Gastrocnemius medialis (tissue), 4 donors: ENCODE measurements at regions not wholly inside any gene's neighbourhood (a gene's known extent, or its start where the extent isn't known, plus 50 kb on each side); places are given as distances from the start of the nearest gene placed in this dataset.
"Not testable (repeated sequence)": the region's sequence is repeated elsewhere in the genome, so short reads cannot be mapped to it uniquely, and the experiment has no call there.

Source experiments
- POLR2A ChIP-seq, 2 donors: fragments of 450-650 bp; IDR thresholded peaks; one replicate each; pipeline ENCODE4 v1.6.1; 2017; ENCODE audit warnings: antibody characterized with exemption in 2 of 2, mild to moderate bottlenecking in 2 of 2, moderate library complexity in 2 of 2
- TF ChIP-seq, protein P1 (sequence below), 5 experiments: fragments of 450-650 bp in 3 of 5; fragments of 200-600 bp in 2 of 5; sonication (generic) in 2 of 5; IDR thresholded peaks in 4 of 5; conservative IDR thresholded peaks in 1 of 5; 1 replicate in 4 of 5; 2 replicates in 1 of 5; pipeline ENCODE4 v1.5.1; 2016 to 2019; ENCODE audit warnings: antibody characterized with exemption in 5 of 5, mild to moderate bottlenecking in 3 of 5, moderate library complexity in 3 of 5

DNA sequence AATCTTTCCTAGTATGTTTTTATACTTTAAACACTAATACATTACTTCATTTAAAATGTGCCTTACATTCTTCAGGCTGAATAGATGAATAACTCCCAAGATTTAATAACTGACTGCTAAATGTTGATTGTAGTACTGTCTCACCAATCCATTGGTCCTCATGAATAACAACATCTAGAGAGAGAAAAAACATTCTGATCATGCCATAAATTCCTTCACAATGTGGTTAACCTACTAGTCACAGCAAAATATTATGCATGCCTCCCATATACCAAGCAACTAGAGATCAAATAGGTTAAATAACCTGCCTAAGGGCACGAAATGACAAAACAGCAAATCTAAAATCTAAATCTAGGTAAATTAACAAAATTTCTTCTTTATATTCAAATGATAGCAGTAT lies 66.2 kb downstream of the SYT15 start:
- TF ChIP-seq, protein P1, sequence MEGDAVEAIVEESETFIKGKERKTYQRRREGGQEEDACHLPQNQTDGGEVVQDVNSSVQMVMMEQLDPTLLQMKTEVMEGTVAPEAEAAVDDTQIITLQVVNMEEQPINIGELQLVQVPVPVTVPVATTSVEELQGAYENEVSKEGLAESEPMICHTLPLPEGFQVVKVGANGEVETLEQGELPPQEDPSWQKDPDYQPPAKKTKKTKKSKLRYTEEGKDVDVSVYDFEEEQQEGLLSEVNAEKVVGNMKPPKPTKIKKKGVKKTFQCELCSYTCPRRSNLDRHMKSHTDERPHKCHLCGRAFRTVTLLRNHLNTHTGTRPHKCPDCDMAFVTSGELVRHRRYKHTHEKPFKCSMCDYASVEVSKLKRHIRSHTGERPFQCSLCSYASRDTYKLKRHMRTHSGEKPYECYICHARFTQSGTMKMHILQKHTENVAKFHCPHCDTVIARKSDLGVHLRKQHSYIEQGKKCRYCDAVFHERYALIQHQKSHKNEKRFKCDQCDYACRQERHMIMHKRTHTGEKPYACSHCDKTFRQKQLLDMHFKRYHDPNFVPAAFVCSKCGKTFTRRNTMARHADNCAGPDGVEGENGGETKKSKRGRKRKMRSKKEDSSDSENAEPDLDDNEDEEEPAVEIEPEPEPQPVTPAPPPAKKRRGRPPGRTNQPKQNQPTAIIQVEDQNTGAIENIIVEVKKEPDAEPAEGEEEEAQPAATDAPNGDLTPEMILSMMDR (IDR thresholded peaks at IDR 0.05 in 4 of 5, conservative IDR thresholded peaks at IDR 0.05 in 1 of 5): not testable (repeated sequence)
- TF ChIP-seq POLR2A (IDR thresholded peaks at IDR 0.05): not testable (repeated sequence)
